ENCODE measurements at regions not wholly inside any gene's neighbourhood (a gene's known extent, or its start where the extent isn't known, plus 50 kb on each side); places are given as distances from the start of the nearest gene placed in this dataset.

GRCh38 chr14:55502746-55503284 is 62.4 kb upstream of the TBPL2 start (continued):
- TF ChIP-seq CERS6 (CRISPR knock-in tag; IDR thresholded peaks at IDR 0.05) (no peak), ZBTB7B (CRISPR knock-in tag; IDR thresholded peaks at IDR 0.05) (no peak), RFX3 (CRISPR knock-in tag; IDR thresholded peaks at IDR 0.05) (no peak), KDM6A (CRISPR knock-in tag; IDR thresholded peaks at IDR 0.05; ENCODE audit: low read depth) (no peak), TRIM22 (IDR thresholded peaks at IDR 0.05) (no peak), ZNF18 (CRISPR knock-in tag; IDR thresholded peaks at IDR 0.05; ENCODE audit: insufficient replicate concordance) (no peak)

- ATAC-seq, result no peak
- H3K4me3 ChIP-seq (replicated peaks in 1 of 3; ENCODE audit: insufficient read depth in 1 of 3, low read depth in 2 of 3, low read length in 3 of 3), result no peak overlapping the region
- in situ Hi-C loops (cut with HindIII; ENCODE audit: extremely low pct_ligation_motif_present, low pct_unique_long_range_greater_than_20kb), result no loop called here
Measured at GRCh38 chr14:55505846-55506245, 65.4 kb upstream of the TBPL2 start.

More at GRCh38 chr14:55505846-55506245, 65.4 kb upstream of the TBPL2 start:
- H3K36me3 ChIP-seq (replicated peaks in 1 of 2; ENCODE audit: control insufficient read depth in 1 of 2, insufficient read depth in 2 of 2, low read length in 2 of 2), result no peaks in the 10 kb centered on the region
- H4K20me1 ChIP-seq (ENCODE audit: insufficient read depth, low read length), result no peaks in the 10 kb centered on the region
- ChIA-PET POLR2A (no interaction called here), CTCF (ENCODE audit: low intra/inter-chr PET ratio, low total read pairs) (no interaction called here)
- H3K4me1 ChIP-seq (ENCODE audit: insufficient read depth, low read length), result 0 out of 2 replicates have a peak, but pooled peaks cover 2% of the 10 kb centered on the region
- H3K27me3 ChIP-seq (ENCODE audit: control insufficient read depth in 1 of 2, insufficient read depth in 2 of 2, low read length in 2 of 2), result 0 out of 5 replicates have a peak, but pooled peaks cover 0 to 2% of the 10 kb centered on the region in 2 experiments
- no peak for FAIRE-seq
- H3K79me2 ChIP-seq (ENCODE audit: insufficient read depth, low read length), result no peaks in the 10 kb centered on the region
- H3K27ac ChIP-seq (ENCODE audit: extremely low read length, insufficient read depth, low read length), result no peak overlapping the region
- TF ChIP-seq ZNF367 (CRISPR knock-in tag; IDR thresholded peaks at IDR 0.05; ENCODE audit: borderline replicate concordance), result no peak
- TF ChIP-seq MATR3 (CRISPR knock-in tag; IDR thresholded peaks at IDR 0.05), result no peak
- TF ChIP-seq ZNF639 (CRISPR knock-in tag; conservative IDR thresholded peaks at IDR 0.05), result no peak
- TF ChIP-seq ZNF138 (CRISPR knock-in tag; IDR thresholded peaks at IDR 0.05; ENCODE audit: low read depth), result no peak
- TF ChIP-seq RNF219 (CRISPR knock-in tag; IDR thresholded peaks at IDR 0.05), result no peak
- no peak for TF ChIP-seq TFAP4 (IDR thresholded peaks at IDR 0.05; ENCODE audit: borderline replicate concordance, low read depth)
- no peak for TF ChIP-seq HNRNPLL (IDR thresholded peaks at IDR 0.05; ENCODE audit: low read depth, low read length, poor library complexity, severe bottlenecking)
- no peak for TF ChIP-seq NFYC (CRISPR knock-in tag; IDR thresholded peaks at IDR 0.05)
- TF ChIP-seq TGIF2 (CRISPR knock-in tag; IDR thresholded peaks at IDR 0.05), result no peak
- H3K9ac ChIP-seq (ENCODE audit: insufficient read depth, low read depth, low read length), result no peak overlapping the region
- no peak overlapping the region for H3K4me2 ChIP-seq (ENCODE audit: low read depth, low read length)
- H3K9me3 ChIP-seq (ENCODE audit: low read length), result no peaks in the 10 kb centered on the region
- no TSS peak for BruUV-seq (replicated peaks)
- 97% methylated on average over 4 of the region's 4 CpGs for WGBS (ENCODE audit: low lambda C conversion rate)
- no peak for DNase-seq (ENCODE audit: low spot score)
- intact Hi-C loops (cut with micrococcal nuclease; ENCODE audit: unreplicated experiment), result no loop called here
- no peak overlapping the region for H2AFZ ChIP-seq (ENCODE audit: low read length)
